ENCODE measurements at regions not wholly inside any gene's neighbourhood (a gene's known extent, or its start where the extent isn't known, plus 50 kb on each side); places are given as distances from the start of the nearest gene placed in this dataset.

GRCh38 chr12:93944911-93945310 is 203.5 kb upstream of the PLXNC1 start:
- no peak for DNase-seq (ENCODE audit: low read depth)

DNA sequence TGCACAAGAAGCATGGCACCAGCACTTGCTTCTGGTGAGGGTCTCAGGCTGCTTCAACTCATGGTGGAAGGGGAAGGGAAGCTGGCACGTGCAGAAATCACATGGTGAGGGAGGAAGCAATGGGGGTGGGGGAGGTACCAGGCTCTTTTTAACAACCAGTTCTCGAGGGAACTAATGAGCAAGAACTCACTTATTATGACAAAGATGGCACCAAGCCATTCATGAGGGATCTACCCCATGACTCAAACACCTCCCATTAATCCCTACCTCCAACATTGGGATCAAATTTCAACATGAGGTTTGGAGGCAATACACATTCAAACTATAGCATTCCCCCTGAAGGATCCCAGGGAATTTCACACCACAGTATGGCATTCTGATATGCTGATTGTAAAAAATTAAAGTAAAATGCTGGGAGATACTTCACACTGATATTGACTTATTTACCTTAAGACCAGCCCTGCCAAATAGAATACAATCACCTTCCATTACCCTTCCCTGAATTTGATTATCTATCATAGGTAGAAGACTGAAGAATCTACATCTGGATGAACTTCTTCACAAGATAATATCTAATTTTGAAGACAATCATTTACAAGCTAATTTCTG is 201.7 kb upstream of the PLXNC1 start:
- DNase-seq (ENCODE audit: low read depth) = peak; percentile 71

- DNase-seq (ENCODE audit: low read depth) = no peak
These were observed 200.9 kb upstream of the PLXNC1 start for GRCh38 chr12:93947486-93947885.

DNA sequence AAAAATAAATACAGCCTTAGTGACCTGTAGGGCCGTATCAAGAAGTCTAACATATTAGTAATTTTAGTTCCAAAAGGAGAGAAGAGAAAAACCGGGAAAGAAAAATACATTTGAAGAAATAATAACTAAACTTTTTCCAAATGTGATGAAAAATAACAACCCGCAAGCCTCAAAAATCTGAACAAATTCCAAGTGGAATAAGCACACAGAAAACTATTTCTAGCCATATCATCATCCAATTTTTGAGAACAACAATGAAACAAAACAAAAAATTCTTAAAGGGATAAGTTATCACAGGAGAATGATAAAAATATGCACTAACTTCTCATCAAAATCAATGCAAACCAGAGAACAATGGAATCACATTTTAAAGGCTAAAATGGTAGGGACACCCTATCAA is 198.1 kb upstream of the PLXNC1 start:
- no peak for DNase-seq (ENCODE audit: low read depth)

GRCh38 chr12:93954166-93955112 is 193.9 kb upstream of the PLXNC1 start:
- DNase-seq (ENCODE audit: low read depth) = no peak

GRCh38 chr12:93956551-93956950 is 191.8 kb upstream of the PLXNC1 start:
- no peak for DNase-seq (ENCODE audit: low read depth)

GRCh38 chr12:93957168-93957567 is 191.2 kb upstream of the PLXNC1 start:
- DNase-seq (ENCODE audit: low read depth) = no peak

- no peak for DNase-seq (ENCODE audit: low read depth)
These were observed 190.5 kb upstream of the PLXNC1 start for GRCh38 chr12:93957870-93958269.

DNA sequence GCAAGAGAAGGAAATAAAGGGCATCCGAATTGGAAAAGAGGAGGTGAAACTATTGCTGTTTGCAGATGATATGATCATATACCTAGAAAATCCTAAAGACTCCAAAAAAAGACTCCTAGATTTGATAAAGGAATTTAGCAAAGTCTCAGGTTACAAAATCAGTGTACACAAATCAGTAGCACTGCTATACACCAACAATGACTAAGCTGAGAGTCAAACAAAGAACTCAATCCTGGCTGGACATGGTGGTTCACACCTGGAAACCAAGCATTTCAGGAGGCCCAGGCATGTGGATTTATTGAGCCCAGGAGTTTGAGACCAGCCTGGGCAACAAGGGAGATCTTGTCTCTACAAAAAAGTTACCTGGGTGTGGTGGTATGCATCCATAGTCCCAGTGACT is 188.7 kb upstream of the PLXNC1 start:
- no peak for DNase-seq (ENCODE audit: low read depth)

GRCh38 chr12:93960521-93960920 is 187.9 kb upstream of the PLXNC1 start:
- DNase-seq (ENCODE audit: low read depth) = no peak

GRCh38 chr12:93962336-93962735 is 186.0 kb upstream of the PLXNC1 start:
- DNase-seq (ENCODE audit: low read depth) = no peak

DNA sequence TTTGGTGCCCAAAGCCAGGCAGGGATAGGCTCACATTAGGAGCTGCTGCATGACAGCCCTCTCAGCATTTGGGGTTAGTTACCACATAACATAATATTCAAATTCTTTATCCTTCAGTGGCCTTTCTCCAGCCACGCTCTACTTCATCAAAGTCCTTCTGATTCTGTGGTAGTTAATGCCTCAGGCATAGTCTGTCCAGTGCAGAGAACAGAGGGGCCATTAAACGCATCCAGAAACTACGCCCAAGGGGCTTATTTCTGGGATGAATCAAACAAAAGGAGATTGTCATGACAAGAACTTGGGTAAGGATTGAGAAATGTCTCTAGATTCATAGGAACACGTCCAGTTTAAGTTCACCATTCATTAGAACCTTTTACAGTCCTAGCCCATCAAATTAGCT is 183.4 kb upstream of the PLXNC1 start:
- no peak for DNase-seq (ENCODE audit: low read depth)

- DNase-seq (ENCODE audit: low read depth) = no peak
These were observed 181.8 kb upstream of the PLXNC1 start for GRCh38 chr12:93966516-93967133.

GRCh38 chr12:93967454-93967853 is 180.9 kb upstream of the PLXNC1 start:
- DNase-seq (ENCODE audit: low read depth) = no peak

DNA sequence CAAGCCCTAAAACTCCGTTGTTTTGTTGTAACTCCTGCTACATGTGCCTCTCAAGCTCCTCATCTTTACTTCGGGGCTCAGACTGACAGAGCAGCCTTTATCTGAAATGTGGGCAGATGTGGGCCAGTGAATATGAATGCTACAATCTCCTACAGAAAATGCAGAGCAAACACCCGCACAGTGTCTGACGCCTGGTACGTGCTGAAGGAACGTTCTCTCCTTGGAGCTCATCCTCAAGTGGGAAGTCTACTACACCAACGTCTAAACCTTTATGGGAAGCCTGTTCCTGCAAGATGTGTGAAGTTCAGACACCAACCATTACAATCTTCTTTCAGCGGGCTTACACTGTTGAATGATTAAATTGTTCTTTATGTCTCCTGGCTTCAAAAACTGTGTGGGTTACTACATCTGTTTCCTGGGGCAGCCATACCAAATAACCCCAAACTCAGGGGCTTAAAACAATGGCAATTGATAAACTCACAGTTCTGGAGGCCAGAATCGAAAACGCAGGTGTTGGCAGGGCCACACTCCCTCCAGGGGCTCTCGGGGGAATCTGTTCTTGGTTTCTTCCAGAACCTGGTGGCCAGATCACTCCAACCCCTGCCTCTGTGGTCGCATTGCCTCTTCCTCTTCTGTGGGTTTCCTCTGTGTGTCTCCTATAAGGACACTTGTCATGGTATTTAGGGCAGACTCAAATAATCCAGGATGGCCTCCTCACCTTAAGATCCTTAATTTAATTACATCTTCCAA is 179.7 kb upstream of the PLXNC1 start:
- no peak for DNase-seq (ENCODE audit: low read depth)

GRCh38 chr12:93970900-93971688 is 177.3 kb upstream of the PLXNC1 start:
- DNase-seq (ENCODE audit: low read depth) = no peak

GRCh38 chr12:93972411-93973208 is 175.8 kb upstream of the PLXNC1 start:
- peak; percentile 16 for DNase-seq (ENCODE audit: low read depth)

DNA sequence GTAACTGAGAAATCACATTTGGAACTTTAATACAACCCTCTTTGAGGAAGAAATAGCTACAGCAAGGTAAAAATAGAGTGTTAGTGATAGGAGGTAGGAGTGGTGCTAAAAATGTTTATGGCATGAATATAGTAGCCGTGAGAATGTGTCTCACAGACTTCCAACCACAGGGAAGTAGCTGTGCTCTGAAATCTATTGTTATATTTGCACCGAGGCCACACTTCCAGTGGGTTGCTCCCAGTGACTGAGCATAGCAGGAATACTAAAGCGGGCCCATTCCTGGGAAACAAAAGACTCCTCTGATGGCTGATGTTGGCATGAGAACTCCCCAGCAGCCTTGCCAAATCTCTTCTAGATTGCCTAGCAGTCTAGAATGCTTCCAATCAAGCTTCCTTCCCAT is 174.1 kb upstream of the PLXNC1 start:
- DNase-seq (ENCODE audit: low read depth) = no peak

- no peak for DNase-seq (ENCODE audit: low read depth)
These were observed 172.4 kb upstream of the PLXNC1 start for GRCh38 chr12:93976024-93976423.

DNA sequence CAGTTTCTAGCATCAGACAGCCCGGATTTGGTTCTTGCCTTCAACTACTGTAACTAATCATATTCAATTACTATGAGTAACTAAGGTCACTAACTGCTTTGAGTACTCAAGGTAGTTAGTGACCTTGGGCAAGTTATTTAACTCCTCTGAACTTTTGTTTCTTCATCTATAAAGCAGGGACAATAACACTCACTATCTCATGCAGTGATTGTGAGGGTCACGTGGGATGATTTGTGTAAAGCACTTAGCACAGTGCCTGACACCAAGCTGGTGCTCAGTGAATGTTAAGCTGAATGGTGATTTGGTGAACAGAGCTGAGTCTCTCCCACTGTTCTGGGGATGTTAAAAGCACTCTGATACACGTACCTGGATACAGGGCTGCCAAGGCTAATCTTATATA is 171.3 kb upstream of the PLXNC1 start:
- no peak for DNase-seq (ENCODE audit: low read depth)

Measured in Daoy (cell line).